ENCODE measurements at regions not wholly inside any gene's neighbourhood (a gene's known extent, or its start where the extent isn't known, plus 50 kb on each side); places are given as distances from the start of the nearest gene placed in this dataset.

DNA sequence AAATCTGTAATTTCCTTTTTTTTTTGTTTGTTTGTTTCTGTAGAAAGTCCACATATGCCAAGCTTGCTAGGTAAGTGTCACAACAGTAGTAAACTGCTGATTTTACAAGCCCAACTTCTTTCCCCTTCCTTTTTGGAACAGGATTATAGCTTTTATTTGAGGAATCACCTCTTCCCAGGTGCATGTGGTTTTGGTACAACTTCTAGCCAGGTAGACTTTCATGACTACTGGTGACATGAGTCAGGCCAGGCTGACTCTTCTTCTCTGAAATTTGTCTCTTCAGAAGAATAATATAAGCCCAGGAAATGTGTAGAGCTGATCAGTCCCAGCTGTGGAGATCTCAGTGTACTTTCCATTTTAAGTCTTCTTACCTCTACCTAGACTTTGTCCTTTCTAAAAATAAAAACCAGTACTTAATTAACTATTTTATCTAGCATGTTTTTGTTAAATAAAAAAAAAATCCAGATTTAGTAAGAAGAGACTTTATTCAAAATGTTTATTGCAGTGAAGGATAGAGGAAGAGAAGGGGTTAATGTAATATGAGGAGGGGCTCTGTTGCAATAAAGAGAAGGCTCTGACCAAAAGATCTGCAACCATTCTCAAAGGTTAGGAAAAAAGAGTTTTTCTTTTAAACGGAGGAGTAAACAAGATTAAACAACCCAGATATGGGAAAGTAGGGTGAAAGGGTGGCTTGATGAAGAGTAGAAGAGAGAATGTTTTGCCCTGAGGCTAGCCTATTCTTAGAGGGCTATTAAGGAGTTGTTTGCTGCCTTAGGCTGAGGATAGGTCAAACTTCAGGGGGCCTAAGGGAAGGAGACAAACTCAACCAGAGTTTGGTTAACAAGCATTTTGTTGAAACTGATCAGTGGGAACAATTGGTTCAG is 664.2 kb downstream of the SORCS1 start:
- Histone ChIP-seq H3K27ac (no peak overlapping the region), H3K9me3 (no peaks in the 10 kb centered on the region), H3K4me1 (no peaks in the 10 kb centered on the region), H3K36me3 (no peaks in the 10 kb centered on the region), H3K4me3 (no peak overlapping the region), H3K27me3 (no peaks in the 10 kb centered on the region)
- intact Hi-C loops (cut with DNase I; ENCODE audit: low total_unique reads), result no loop called here
- TF ChIP-seq, protein P1, sequence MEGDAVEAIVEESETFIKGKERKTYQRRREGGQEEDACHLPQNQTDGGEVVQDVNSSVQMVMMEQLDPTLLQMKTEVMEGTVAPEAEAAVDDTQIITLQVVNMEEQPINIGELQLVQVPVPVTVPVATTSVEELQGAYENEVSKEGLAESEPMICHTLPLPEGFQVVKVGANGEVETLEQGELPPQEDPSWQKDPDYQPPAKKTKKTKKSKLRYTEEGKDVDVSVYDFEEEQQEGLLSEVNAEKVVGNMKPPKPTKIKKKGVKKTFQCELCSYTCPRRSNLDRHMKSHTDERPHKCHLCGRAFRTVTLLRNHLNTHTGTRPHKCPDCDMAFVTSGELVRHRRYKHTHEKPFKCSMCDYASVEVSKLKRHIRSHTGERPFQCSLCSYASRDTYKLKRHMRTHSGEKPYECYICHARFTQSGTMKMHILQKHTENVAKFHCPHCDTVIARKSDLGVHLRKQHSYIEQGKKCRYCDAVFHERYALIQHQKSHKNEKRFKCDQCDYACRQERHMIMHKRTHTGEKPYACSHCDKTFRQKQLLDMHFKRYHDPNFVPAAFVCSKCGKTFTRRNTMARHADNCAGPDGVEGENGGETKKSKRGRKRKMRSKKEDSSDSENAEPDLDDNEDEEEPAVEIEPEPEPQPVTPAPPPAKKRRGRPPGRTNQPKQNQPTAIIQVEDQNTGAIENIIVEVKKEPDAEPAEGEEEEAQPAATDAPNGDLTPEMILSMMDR (IDR thresholded peaks at IDR 0.05), result no peak
- no peak for DNase-seq

DNA sequence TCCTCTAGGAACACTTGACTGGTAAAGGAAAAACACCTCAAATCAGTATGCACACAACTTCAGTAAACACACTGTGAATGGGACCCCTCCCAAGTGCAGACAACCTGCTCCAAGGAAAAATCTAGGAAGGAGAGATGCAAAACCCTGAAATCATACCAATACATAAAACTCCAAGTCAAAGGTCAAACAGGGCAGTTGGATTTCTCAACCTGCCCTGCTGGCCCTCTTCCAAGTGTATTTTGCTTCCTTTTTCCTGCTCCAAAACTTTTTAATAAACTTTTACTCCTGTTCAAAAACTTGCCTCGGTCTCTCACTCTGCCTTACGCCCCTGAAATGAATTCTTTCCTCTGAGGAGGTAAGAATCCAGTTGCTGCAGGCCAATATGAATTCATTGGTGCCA is 665.1 kb downstream of the SORCS1 start:
- Histone ChIP-seq H3K9me3 (no peaks in the 10 kb centered on the region), H3K27ac (no peak overlapping the region), H3K4me3 (no peak overlapping the region), H3K36me3 (no peaks in the 10 kb centered on the region), H3K4me1 (no peaks in the 10 kb centered on the region), H3K27me3 (no peaks in the 10 kb centered on the region)
- TF ChIP-seq, protein P1 (IDR thresholded peaks at IDR 0.05), result no peak
- intact Hi-C loops (cut with DNase I; ENCODE audit: low total_unique reads), result no loop called here
- no peak for DNase-seq

GRCh38 chr10:106498675-106499074 is 665.8 kb downstream of the SORCS1 start:
- H3K9me3 ChIP-seq, result no peaks in the 10 kb centered on the region
- intact Hi-C loops (cut with DNase I; ENCODE audit: low total_unique reads), result no loop called here
- H3K4me1 ChIP-seq, result no peaks in the 10 kb centered on the region
- TF ChIP-seq, protein P1 (IDR thresholded peaks at IDR 0.05), result no peak
- no peak overlapping the region for H3K4me3 ChIP-seq
- no peaks in the 10 kb centered on the region for H3K36me3 ChIP-seq
- H3K27ac ChIP-seq, result no peak overlapping the region
- H3K27me3 ChIP-seq, result no peaks in the 10 kb centered on the region
- no peak for DNase-seq

- no peaks in the 10 kb centered on the region for H3K9me3 ChIP-seq
- intact Hi-C loops (cut with DNase I; ENCODE audit: low total_unique reads), result no loop called here
- no peaks in the 10 kb centered on the region for H3K27me3 ChIP-seq
- no peak for DNase-seq
- H3K27ac ChIP-seq, result no peak overlapping the region
- no peaks in the 10 kb centered on the region for H3K36me3 ChIP-seq
- H3K4me1 ChIP-seq, result no peaks in the 10 kb centered on the region
- H3K4me3 ChIP-seq, result no peak overlapping the region
- TF ChIP-seq, protein P1 (IDR thresholded peaks at IDR 0.05), result no peak
Measured at GRCh38 chr10:106495931-106496330, 668.6 kb downstream of the SORCS1 start.

DNA sequence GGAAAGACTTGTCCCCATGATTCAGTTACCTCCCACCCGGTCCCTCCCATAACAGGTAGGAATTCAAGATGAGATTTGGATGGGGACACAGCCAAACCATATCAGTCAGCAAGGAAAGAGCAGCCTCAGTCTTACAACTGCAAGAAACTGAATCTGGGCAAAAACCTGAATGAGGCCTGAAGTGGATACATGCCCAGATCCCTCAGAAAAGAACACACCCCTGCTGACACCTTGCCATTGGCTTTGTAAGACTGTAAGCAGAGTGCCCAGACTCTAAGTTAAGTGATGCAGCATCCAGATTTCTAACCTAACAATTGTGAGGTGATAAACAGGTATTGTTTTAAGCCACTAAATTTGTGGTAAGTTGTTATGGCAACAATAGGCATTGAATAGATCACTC is 670.8 kb downstream of the SORCS1 start:
- no peaks in the 10 kb centered on the region for H3K4me1 ChIP-seq
- intact Hi-C loops (cut with DNase I; ENCODE audit: low total_unique reads), result no loop called here
- no peaks in the 10 kb centered on the region for H3K27me3 ChIP-seq
- no peak overlapping the region for H3K4me3 ChIP-seq
- no peak overlapping the region for H3K27ac ChIP-seq
- H3K36me3 ChIP-seq, result no peaks in the 10 kb centered on the region
- TF ChIP-seq, protein P1 (IDR thresholded peaks at IDR 0.05), result no peak
- no peak for DNase-seq
- no peaks in the 10 kb centered on the region for H3K9me3 ChIP-seq

All from tibial artery (tissue), 4 donors.